Stimulated activated CD4-positive, alpha-beta T cell treated with anti-CD3 and anti-CD28 coated beads, Interleukin-1b, Interleukin-23, amount 100 ng/mL, for 1 hour (primary cell): ENCODE measurements at regions not wholly inside any gene's neighbourhood (a gene's known extent, or its start where the extent isn't known, plus 50 kb on each side); places are given as distances from the start of the nearest gene placed in this dataset.
"Not testable (repeated sequence)": the region's sequence is repeated elsewhere in the genome, so short reads cannot be mapped to it uniquely, and the experiment has no call there.

Experiments used
- DNase-seq, 2 donors: peaks; one replicate each; pipeline ENCODE4 v3.0.0-alpha.2; 2020; ENCODE audit warnings: low read depth in 2 of 2

DNA sequence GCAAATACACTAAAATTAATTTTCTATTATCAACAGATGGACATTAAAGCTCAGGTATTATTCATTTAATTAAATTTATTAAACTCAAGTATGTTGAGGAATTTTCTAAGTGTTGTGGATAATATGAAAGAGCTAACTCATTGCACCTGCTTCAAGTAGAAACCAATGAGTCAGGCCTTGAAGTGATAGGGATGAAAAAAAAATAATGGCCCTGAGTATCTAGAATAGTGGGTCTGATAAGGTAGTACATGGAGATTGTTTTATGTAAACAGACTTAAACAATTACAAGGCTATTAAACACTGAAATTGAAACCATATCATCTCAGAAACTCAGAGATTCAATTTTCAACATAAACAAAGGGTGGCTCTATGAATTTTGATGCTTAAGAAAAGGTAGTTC is 857.1 kb upstream of the GBE1 start:
- DNase-seq = no peak

GRCh38 chr3:82610236-82610635 is 848.8 kb upstream of the GBE1 start:
- no peak for DNase-seq

DNA sequence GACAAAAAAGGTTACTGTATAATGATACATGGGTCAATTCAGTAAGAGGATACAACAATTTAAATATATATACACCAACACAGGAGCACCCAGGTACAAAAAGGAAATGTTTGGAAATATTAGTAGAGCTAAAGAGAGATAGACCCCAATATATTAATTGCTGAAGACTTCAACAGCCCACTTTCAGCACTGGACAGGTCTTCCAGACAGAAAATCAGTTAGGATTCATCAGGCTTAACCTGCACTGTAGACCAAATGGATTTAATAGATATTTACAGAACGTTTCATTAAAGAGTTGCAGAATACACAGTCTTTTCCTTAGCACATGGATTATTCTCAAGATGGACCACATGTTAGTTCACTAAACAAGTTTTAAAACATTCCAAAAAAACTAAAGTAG is 845.9 kb upstream of the GBE1 start:
- DNase-seq = no peak

DNA sequence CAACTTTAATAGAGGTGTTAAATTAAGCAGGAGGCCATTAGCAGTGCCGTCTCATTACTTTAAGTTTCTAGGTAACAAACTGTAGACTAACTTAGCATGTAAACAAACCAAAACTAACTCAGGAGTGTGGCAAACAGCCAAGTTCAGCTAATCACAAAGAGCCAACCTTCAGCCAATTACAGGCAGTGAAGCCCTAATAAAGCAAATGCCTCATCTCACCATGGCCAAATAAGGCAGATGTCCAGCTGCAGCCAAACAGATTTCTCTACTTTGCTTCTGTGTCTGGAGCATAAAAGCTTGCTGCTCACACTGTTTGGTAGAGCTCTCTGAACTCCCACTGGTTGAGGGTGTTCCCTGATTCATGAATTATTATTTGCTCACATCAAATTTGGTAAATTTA is 835.4 kb upstream of the GBE1 start:
- DNase-seq = no peak

GRCh38 chr3:82595530-82595929 is 834.1 kb upstream of the GBE1 start:
- no peak for DNase-seq

- DNase-seq = no peak
These were observed 825.7 kb upstream of the GBE1 start for GRCh38 chr3:82587174-82587573.

DNA sequence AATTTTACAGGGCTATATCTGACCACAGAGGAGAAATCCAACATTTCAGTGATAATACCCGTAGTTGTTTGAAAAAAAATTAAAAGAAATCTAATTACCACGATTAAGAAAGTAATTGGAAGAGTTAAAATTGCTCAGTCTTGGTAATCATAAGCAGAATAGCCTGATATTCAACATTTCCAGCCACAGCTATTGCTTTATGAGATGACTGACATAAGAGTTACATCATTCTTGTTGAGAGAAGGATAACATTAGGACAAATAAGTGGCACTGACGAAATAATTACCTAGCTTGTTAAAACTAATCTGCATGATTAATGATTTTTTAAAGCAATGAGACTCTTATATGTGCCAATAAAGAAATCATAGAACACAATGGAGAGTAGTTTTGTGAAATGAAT is 825.0 kb upstream of the GBE1 start:
- DNase-seq = no peak

DNA sequence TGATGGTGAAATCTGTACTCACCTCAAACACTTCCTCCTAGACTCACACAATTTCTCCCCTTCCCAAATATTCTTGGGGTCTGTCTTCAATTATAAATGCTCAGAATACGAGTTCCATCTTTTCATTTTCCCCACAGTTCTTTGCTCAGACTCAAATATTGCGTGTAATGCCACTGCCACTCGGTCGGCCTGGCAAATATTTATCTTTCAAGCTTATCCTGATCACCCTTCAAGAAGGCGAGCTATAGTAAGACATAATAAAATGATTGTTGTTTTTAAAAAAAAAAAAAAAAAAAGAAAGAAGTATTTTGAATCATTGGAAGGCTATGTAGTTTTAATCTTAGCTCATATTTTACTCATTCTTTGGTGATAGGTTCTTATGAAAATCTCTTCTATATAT is 824.6 kb upstream of the GBE1 start:
- DNase-seq = not testable (repeated sequence)

GRCh38 chr3:82585591-82585990 is 824.1 kb upstream of the GBE1 start:
- not testable (repeated sequence) for DNase-seq

DNA sequence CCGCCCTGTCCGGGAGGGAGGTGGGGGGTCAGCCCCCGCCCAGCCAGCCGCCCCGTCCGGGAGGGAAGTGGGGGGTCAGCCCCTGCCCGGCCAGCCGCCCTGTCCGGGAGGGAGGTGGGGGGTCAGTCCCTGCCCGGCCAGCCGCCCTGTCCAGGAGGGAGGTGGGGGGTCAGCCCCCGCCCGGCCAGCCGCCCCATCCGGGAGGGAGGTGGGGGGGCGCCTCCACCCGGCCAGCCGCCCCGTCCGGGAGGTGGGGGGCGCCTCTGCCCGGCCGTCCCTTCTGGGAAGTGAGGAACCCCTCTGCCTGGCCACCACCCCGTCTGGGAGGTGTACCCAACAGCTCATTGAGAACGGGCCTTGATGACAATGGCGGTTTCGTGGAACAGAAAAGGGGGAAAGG is 823.4 kb upstream of the GBE1 start:
- DNase-seq = not testable (repeated sequence)

- not testable (repeated sequence) for DNase-seq
These were observed 823.0 kb upstream of the GBE1 start for GRCh38 chr3:82584415-82584814.

- no peak for DNase-seq
These were observed 819.9 kb upstream of the GBE1 start for GRCh38 chr3:82581350-82581749.

DNA sequence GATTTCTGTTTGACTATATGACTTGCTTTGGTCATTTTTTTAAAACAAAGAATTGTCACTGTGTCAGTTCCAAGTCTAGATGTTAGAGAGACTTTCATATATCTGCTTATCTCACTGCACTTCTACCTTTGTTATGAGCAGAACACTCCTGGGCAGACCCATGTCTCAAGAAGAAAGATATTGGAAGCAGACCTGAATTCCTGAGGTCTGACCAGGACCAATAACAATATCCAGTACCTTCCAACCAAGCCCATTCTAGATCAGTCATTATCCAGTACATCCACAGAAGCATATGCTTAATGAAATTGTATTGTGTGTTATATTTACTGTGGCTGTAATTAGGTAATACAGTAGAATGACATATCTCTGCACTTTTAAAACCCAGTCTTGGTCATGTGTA is 811.3 kb upstream of the GBE1 start:
- DNase-seq = no peak

DNA sequence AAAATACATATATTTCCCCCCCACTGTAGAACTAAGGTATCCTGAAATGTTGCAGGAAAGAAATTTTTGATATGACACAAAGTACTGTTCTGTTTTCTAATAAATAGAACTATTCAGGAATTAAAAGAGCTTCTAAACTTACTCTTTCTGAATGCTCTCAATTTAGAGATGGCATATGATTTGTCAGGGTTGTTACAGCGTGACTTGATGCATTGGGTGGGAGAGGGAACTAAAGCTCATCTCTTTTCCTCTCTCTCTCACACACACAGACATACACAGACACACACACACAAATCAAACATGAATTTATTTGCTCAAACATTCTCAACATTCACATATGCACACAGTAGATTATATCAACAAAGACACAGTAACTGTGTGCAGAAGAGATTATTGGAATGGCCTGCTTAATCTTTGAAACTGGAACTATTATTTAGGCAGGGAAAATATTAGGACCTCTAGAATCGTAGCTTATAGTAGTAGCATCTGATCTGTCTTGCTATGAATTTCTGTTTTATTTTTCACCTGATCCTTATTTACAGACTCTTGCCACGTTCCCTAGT is 807.4 kb upstream of the GBE1 start:
- no peak for DNase-seq

DNA sequence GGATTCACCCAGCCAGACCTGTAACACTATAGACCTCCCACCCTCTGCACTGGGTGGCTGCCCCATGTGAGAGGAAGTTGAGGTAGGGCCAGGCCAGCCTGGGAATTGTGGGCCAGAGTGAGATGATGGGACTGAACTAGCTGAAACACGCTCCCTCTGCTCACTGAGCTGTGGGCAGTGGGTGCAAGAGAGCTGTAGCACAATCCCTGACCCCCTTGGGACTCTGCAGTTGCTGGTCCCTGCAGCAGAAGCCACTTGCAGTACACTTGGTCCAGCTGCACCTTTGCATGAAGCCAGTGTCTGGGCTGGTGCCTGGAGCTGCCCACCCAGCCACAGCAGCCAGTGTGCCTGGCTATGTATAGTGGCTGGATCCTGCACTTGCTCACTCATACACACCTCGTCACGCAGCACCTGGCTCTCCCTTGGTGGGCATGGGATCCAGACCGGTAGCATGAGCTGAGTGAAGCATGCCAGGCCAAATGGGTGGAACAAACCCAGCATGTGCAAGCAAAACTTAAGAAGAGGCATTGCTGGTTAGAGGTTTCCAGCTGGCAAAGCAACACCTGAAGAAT is 805.7 kb upstream of the GBE1 start:
- DNase-seq = no peak

DNA sequence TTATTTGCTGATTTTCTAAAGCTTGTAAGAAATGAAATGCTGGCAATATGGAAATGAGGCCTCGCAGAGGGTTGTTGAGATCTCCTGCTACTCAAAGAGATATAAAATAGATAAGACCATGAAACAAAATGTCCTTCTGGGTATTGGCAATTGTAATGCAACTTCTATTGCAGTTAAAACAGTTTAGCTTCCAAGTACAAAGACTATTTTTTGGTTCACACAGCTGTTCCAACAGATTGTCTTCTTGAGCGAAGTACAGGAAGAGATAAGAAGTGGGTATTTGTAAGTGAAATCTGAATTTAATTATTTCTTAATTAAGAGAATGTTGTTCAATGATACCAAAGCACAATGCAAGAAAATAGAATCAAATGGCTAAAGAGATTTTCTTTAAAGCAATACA is 801.5 kb upstream of the GBE1 start:
- DNase-seq = no peak

DNA sequence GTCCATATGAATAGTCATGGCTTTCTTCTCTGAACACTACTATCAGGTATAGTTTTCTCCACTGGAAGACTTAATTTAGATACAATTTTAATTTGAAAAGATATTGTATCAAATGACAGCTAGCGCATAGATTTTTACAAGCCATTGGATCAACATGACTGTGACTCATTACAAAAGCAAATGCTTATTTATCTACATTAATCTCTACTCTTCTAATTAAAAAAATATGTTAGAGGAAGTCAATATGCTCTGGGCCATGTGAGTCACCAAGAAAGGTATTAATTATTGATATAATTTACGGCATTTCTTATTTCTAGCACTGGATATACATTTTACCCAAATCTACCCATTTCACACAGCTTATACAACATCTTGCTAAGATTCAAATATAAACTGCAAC is 800.3 kb upstream of the GBE1 start:
- no peak for DNase-seq

- no peak for DNase-seq
These were observed 796.6 kb upstream of the GBE1 start for GRCh38 chr3:82558081-82558480.

- DNase-seq = no peak
These were observed 794.7 kb upstream of the GBE1 start for GRCh38 chr3:82556113-82556512.

- not testable (repeated sequence) for DNase-seq
These were observed 781.1 kb upstream of the GBE1 start for GRCh38 chr3:82542556-82542955.

DNA sequence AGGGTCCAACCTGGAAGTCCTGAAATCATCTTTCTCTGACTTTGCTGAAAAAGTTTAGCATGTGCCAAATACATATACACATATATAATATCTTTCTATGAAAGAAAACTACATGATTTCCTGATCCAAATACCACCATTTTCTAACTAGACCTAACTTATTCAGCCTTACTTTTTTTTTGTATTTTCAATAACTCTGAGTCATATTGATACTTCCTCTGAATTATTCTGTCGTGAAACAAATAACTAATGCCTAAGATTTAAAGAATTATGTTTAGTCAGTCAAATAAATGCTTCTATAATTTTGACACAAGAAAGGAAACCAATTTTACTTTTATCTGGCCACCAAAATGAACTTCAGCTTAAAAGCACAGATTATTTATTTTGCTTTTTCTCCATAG is 760.2 kb upstream of the GBE1 start:
- DNase-seq = no peak

DNA sequence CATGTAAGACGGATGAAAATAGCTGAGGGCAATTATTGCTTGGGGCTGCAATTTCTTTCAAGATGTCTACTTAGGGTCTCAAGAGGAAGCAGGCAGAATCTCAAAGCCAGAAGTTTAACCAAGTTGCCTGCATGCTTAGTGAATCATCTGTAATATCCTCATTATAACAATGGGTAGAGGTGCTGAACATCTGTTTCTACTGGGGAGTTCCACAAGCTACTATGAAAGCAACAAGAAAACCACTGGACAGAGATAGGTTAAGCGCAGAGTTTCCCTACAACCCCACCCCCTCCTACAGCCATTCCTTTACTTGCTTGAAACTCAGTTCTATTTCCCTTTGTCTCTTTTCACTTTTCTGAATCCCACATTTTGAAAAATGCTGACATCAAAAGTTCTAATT is 759.4 kb upstream of the GBE1 start:
- no peak for DNase-seq

GRCh38 chr3:82509951-82510603 is 748.6 kb upstream of the GBE1 start:
- DNase-seq = no peak
